AG04450 (cell line): ENCODE measurements at regions not wholly inside any gene's neighbourhood (a gene's known extent, or its start where the extent isn't known, plus 50 kb on each side); places are given as distances from the start of the nearest gene placed in this dataset.
"Not testable (repeated sequence)": the region's sequence is repeated elsewhere in the genome, so short reads cannot be mapped to it uniquely, and the experiment has no call there.

ENCODE experiments used
- CTCF ChIA-PET: fragments of 300-600, 350-600 bp; formaldehyde crosslinking; extraction: SDS; loops from one replicate; lab custom pipeline; 2022; ENCODE audit warnings: antibody characterized with exemption, inconsistent platforms; lab: Charles Lee
- POLR2A ChIA-PET: fragments of 350-600 bp; formaldehyde crosslinking; extraction: SDS; loops from one replicate; lab custom pipeline; 2021; ENCODE audit warnings: antibody characterized with exemption, inconsistent platforms; lab: Yijun Ruan, JAX
- DNase-seq: peaks from one replicate; pipeline ENCODE4 v3.0.0-alpha.2; 2011; ENCODE audit warnings: low read depth, low spot score
- H3K27ac ChIP-seq: one replicate; pipeline ENCODE4 v1.5.1; 2012; ENCODE audit warnings: low read depth, low read length, control low read depth
- H3K27me3 ChIP-seq: one replicate; pipeline ENCODE4 v1.6.0; 2012; ENCODE audit warnings: low read length; ENCODE audit not compliant: control insufficient read depth, insufficient read depth
- H3K4me3 ChIP-seq: 2 replicates; pipeline ENCODE4 v1.5.1; 2011; ENCODE audit warnings: mild to moderate bottlenecking, low read depth, low read length, control low read depth
- H3K9me3 ChIP-seq: 2 replicates; pipeline ENCODE4 v1.5.1; 2012; ENCODE audit warnings: low read length; ENCODE audit not compliant: control insufficient read depth, insufficient read depth

- CTCF ChIA-PET, H3K27ac ChIP-seq, H3K27me3 ChIP-seq, H3K4me3 ChIP-seq, H3K9me3 ChIP-seq, DNase-seq, POLR2A ChIA-PET: not testable (repeated sequence)
Measured at GRCh38 chr2:87275974-87276629, 254.5 kb upstream of the PLGLB1 start.

GRCh38 chr2:87276673-87277072 lies 255.0 kb upstream of the PLGLB1 start:
- H3K9me3 ChIP-seq, H3K27ac ChIP-seq, H3K27me3 ChIP-seq, H3K4me3 ChIP-seq, DNase-seq, CTCF ChIA-PET, POLR2A ChIA-PET: not testable (repeated sequence)

GRCh38 chr2:87277734-87278133 lies 256.1 kb upstream of the PLGLB1 start:
- DNase-seq, POLR2A ChIA-PET, H3K27me3 ChIP-seq, H3K4me3 ChIP-seq, H3K27ac ChIP-seq, H3K9me3 ChIP-seq, CTCF ChIA-PET: not testable (repeated sequence)

- H3K27me3 ChIP-seq, H3K4me3 ChIP-seq, POLR2A ChIA-PET, H3K9me3 ChIP-seq, H3K27ac ChIP-seq, DNase-seq, CTCF ChIA-PET: not testable (repeated sequence)
Measured at GRCh38 chr2:87280596-87281355, 259.1 kb upstream of the PLGLB1 start.

GRCh38 chr2:87283735-87284470 lies 262.3 kb upstream of the PLGLB1 start:
- DNase-seq, H3K9me3 ChIP-seq, H3K27me3 ChIP-seq, CTCF ChIA-PET, H3K4me3 ChIP-seq, H3K27ac ChIP-seq, POLR2A ChIA-PET: not testable (repeated sequence)

GRCh38 chr2:87284471-87284772 lies 262.8 kb upstream of the PLGLB1 start:
- POLR2A ChIA-PET, H3K27me3 ChIP-seq, H3K27ac ChIP-seq, H3K4me3 ChIP-seq, CTCF ChIA-PET, DNase-seq, H3K9me3 ChIP-seq: not testable (repeated sequence)

GRCh38 chr2:87285139-87285538 lies 263.5 kb upstream of the PLGLB1 start:
- DNase-seq, H3K4me3 ChIP-seq, H3K27ac ChIP-seq, CTCF ChIA-PET, H3K9me3 ChIP-seq, POLR2A ChIA-PET, H3K27me3 ChIP-seq: not testable (repeated sequence)

GRCh38 chr2:87290566-87291307 lies 269.1 kb upstream of the PLGLB1 start:
- H3K27me3 ChIP-seq, POLR2A ChIA-PET, CTCF ChIA-PET, DNase-seq, H3K27ac ChIP-seq, H3K9me3 ChIP-seq, H3K4me3 ChIP-seq: not testable (repeated sequence)

- CTCF ChIA-PET, H3K4me3 ChIP-seq, H3K9me3 ChIP-seq, POLR2A ChIA-PET, DNase-seq, H3K27ac ChIP-seq, H3K27me3 ChIP-seq: not testable (repeated sequence)
Measured at GRCh38 chr2:87291400-87292200, 270.0 kb upstream of the PLGLB1 start.

GRCh38 chr2:87293931-87294594 lies 272.4 kb upstream of the PLGLB1 start:
- CTCF ChIA-PET, DNase-seq, H3K9me3 ChIP-seq, H3K4me3 ChIP-seq, H3K27me3 ChIP-seq, H3K27ac ChIP-seq, POLR2A ChIA-PET: not testable (repeated sequence)

- DNase-seq, H3K27me3 ChIP-seq: not testable (repeated sequence)
Measured at GRCh38 chr2:87295135-87295534, 273.5 kb upstream of the PLGLB1 start.

More at GRCh38 chr2:87295135-87295534, 273.5 kb upstream of the PLGLB1 start:
- H3K9me3 ChIP-seq, H3K4me3 ChIP-seq, CTCF ChIA-PET, POLR2A ChIA-PET, H3K27ac ChIP-seq: not testable (repeated sequence)
